ENCODE measurements at regions not wholly inside any gene's neighbourhood (a gene's known extent, or its start where the extent isn't known, plus 50 kb on each side); places are given as distances from the start of the nearest gene placed in this dataset.

DNA sequence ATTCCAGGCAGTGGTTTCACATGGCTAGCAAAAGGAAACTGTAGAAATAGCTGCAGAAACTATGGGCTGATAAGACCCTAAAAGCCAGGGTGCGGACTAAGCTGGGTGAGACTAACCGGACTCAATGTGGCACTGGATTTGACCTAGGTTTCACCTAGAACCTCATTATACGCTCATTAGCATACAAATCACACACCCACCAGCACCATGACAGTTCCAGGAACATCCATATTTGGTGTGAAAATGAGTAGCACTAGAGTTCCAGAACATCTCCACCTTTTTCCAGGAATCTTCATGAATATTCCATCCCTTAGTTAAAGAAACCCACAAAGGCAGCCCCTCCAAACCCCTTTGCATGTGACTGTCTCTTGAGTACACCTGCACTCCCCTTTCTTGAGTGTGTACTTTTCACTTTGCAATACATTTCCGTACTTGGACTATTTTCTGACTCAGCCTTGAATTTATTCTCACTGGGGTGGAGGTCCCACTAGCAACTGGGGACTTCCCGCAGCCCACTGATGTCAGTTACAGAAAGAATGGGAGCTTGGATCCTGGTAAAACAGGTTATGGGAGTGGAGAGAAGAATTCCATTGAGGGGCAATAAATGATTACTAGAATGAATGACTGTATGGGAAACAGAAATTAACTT is 58.0 kb upstream of the SPATA31C2 start:
- no peak for DNase-seq
- Mint-ChIP-seq H3K36me3 (ENCODE audit: low read depth) (no peaks in the 10 kb centered on the region), H3K27ac (no peak overlapping the region), H3K4me1 (no peaks in the 10 kb centered on the region), H3K9me3 (no peaks in the 10 kb centered on the region), H3K4me3 (no peak overlapping the region), H3K27me3 (peaks cover 32% of the 10 kb centered on the region)
- intact Hi-C loops (cut with micrococcal nuclease): no loop called here

DNA sequence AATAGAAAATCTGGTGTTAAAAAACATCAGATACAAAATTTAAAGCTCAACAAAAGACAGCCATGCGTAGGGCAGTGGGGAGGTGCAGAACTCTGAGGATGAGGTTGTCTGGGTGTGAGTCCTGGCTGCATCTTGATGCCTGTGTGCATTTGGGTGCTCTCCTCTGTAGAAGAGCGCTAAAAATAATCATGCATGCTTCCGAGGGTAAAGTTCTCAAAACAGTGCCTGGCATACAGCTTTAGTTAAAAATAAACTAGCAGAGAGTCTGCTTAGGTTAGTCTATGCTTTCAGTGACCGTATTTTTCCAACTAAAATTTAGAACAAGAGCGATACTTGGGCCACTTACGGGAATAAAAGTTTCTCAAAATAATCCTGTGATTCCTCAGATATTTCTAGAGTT is 55.5 kb upstream of the SPATA31C2 start:
- Mint-ChIP-seq H3K4me3 (no peak overlapping the region), H3K36me3 (ENCODE audit: low read depth) (no peaks in the 10 kb centered on the region), H3K4me1 (peaks cover 2% of the 10 kb centered on the region), H3K9me3 (no peaks in the 10 kb centered on the region), H3K27ac (no peak overlapping the region), H3K27me3 (peaks cover 48% of the 10 kb centered on the region)
- no peak for DNase-seq
- intact Hi-C loops (cut with micrococcal nuclease): no loop called here

DNA sequence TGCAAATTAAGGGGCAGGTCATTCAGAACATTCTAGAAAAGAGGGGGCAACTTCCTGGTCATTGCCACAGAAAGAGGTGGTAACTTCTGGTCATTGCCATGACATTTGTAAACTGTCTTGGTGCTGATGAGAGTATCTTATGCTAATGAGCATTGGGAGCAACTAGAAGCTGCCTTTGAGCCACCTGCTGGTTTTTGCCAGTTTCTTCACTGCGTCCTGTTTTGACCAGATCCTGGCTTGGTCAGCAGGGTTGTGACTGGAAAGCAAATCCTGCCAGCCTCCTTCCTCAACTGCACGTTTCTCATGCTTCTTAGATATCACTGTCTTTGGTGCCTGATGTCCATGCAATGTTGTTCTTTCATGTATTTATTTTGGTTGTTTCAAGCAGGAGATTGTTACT is 53.2 kb upstream of the SPATA31C2 start:
- peaks cover 41% of the 10 kb centered on the region for H3K27me3 Mint-ChIP-seq
- no peak overlapping the region for H3K4me3 Mint-ChIP-seq

DNA sequence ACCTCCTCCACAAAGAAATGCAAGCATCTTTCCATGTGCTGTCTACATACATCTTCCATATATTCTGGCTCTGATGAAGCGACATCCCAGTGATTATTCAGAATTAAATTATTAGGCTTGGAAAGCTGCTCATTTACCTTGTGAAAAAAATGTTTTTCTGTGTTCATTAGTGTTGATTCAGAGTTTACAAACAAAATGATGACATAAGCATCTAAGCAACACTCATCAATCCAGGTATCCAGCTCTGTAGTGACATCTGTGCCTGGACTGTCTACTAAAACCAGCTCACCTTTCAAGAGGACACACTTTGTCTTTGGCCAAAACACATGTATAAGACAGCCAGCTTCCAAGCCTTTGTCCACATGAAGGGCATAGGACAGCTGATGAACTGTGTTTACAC is 51.1 kb upstream of the SPATA31C2 start:
- Mint-ChIP-seq H3K27me3 (peaks cover 47% of the 10 kb centered on the region), H3K9me3 (no peaks in the 10 kb centered on the region), H3K27ac (no peak overlapping the region), H3K4me3 (no peak overlapping the region), H3K36me3 (ENCODE audit: low read depth) (no peaks in the 10 kb centered on the region), H3K4me1 (peaks cover 2% of the 10 kb centered on the region)
- DNase-seq: no peak
- intact Hi-C loops (cut with micrococcal nuclease): no loop called here

More for the DNA sequence above, 53.2 kb upstream of the SPATA31C2 start:
- Mint-ChIP-seq H3K9me3 (no peaks in the 10 kb centered on the region), H3K4me1 (peaks cover 2% of the 10 kb centered on the region), H3K27ac (no peak overlapping the region), H3K36me3 (ENCODE audit: low read depth) (no peaks in the 10 kb centered on the region)
- no peak for DNase-seq
- intact Hi-C loops (cut with micrococcal nuclease): no loop called here

Data from activated CD4-positive, alpha-beta T cell treated with anti-CD3 and anti-CD28 coated beads, Interleukin-2, amount 10 ng/mL, durations not matched to agents 24 days and 14 days (primary cell).